D721Med (cell line): ENCODE measurements at regions not wholly inside any gene's neighbourhood (a gene's known extent, or its start where the extent isn't known, plus 50 kb on each side); places are given as distances from the start of the nearest gene placed in this dataset.

ENCODE experiments used
- DNase-seq: peaks from one replicate; pipeline ENCODE4 v3.0.0; 2011; ENCODE audit warnings: low spot score; ENCODE audit not compliant: insufficient read length
- FAIRE-seq: peaks from 2 replicates; lab custom pipeline; 2011; peaks lifted over from hg19 to GRCh38; lab: Jason Lieb, UNC
- TF ChIP-seq, protein P1 (sequence below): IDR thresholded peaks from 2 replicates; pipeline ENCODE4 v1.5.1; 2012; ENCODE audit warnings: mild to moderate bottlenecking, control low read depth; ENCODE audit not compliant: insufficient read depth; ENCODE audit errors: missing control alignments

DNA sequence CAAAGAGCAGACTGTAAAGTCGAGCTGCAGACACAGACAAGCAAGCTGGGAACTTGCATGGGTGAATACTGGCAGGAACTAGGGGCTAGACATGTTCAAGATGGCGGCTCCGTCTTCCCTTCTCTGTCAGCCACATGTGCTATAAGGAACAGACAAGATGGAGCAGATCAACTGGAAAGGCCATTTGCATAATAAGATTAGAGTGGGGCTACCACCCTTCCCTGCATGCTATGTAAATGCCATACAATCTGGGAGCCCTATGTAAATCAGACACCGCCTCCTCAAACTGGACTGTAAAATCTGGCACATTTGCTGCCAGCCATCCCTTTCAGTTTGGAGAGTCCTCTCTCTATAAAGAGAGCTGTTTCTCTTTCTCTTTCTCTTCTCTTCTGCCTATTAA is 640.1 kb upstream of the CDH8 start:
- TF ChIP-seq, protein P1, sequence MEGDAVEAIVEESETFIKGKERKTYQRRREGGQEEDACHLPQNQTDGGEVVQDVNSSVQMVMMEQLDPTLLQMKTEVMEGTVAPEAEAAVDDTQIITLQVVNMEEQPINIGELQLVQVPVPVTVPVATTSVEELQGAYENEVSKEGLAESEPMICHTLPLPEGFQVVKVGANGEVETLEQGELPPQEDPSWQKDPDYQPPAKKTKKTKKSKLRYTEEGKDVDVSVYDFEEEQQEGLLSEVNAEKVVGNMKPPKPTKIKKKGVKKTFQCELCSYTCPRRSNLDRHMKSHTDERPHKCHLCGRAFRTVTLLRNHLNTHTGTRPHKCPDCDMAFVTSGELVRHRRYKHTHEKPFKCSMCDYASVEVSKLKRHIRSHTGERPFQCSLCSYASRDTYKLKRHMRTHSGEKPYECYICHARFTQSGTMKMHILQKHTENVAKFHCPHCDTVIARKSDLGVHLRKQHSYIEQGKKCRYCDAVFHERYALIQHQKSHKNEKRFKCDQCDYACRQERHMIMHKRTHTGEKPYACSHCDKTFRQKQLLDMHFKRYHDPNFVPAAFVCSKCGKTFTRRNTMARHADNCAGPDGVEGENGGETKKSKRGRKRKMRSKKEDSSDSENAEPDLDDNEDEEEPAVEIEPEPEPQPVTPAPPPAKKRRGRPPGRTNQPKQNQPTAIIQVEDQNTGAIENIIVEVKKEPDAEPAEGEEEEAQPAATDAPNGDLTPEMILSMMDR: no peak
- FAIRE-seq (no peak), DNase-seq (no peak)

DNA sequence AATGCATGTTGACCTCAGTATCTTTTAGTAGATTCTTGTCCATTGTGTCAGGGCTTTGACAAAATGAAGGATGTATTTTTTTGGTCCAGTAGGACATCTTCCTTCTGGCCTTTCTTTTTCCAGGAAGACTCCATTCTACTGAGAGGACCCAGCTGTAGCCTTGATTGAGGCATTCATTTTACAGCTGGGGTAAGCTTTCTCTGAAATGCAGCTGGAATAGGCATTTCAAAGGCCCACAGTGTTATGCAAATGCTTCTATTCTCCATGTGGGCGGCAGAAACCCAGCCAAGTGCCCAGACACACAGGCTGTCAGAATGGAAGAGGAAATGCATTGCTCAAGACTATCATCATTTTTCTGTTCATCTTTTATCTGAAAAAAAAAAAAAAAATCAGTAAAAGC is 629.0 kb upstream of the CDH8 start:
- TF ChIP-seq, protein P1: no peak
- DNase-seq (no peak), FAIRE-seq (no peak)

DNA sequence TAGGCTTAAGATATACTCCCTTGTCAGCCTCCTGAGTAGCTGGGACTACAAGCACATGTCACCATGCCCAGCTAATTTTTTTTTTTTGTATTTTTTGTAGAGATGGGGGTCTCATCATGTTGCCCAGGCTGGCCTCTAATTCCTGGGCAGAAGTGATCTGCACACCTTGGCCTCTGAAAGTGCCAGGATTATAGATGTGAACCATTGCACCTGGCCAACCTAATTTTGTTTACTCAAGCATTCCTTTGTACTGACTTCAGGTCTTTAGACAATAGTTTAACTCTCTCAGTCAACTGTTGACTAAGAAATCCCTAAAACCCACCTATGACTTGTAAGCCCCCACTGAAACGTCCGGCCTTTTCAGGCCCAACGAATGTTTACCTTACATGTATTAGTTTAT is 628.3 kb upstream of the CDH8 start:
- TF ChIP-seq, protein P1: no peak
- FAIRE-seq: no peak
- DNase-seq: no peak

DNA sequence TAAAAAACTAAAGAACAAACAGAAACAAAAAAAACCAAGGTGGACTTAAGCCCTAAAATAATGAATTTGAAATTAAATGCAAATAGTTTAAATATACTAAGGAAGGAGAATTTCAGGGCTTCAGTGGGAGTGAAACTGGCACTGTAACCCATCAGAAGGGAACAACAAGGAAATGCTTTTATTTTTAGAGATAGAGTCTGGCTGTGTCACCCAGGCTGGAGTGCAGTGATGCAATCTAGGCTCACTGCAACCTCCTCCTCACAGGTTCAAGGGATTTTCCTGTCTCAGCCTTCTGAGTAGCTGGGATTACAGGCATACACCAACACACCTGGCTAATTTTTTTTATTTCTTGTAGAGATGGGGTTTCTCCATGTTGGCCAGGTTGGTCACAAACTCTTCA is 625.2 kb upstream of the CDH8 start:
- DNase-seq (no peak), FAIRE-seq (no peak)
- TF ChIP-seq, protein P1: no peak

DNA sequence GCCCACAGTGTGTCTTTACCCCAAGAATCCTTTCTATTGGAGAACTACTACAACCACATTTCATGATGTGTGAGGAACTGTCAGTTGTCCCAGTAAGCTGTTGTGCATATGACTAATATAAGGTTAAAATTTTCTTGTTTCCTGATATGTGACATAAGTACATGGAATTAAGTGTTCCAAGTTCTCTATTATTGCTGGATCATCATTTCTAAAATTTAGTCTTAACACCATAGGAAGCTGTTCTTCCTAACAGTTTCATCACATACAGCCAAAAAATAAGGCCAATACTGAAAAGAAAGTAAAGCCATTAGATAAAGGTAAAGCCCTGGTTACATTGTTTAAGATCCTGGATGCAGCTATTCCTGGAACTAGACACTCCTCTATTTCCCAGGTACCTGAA is 620.9 kb upstream of the CDH8 start:
- FAIRE-seq (no peak), DNase-seq (no peak)
- TF ChIP-seq, protein P1: no peak

DNA sequence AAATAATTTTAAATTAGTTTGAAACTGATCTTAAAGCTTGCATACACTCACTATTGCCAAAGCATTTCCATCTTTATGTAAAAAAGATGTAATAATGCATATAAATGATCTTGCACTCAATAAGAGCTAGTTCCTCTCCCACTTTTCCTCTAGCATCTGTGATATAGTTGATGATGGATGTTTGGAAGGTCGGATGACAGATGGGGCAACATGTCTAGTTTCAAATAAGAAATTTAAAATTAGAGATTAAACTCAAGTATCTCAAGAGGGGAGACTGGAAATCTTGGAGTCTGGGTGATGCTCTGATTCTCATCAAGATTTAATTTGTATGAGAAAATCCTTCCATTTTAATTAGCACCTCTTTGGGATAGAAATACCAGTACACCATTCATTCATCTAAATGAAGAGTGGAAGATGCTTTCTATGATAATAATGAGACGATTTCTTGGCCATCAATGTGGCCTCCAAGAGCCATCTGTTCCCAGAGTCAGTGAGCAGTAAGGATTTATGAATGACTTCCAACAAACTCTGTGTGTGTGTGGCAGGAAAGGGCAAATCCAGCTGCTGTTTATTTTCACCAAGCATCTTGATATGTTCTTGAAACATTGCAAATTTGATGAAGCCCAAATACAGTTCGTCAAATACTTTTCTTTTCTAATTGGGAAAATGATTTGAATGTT is 616.3 kb upstream of the CDH8 start:
- DNase-seq: no peak
- TF ChIP-seq, protein P1: no peak

DNA sequence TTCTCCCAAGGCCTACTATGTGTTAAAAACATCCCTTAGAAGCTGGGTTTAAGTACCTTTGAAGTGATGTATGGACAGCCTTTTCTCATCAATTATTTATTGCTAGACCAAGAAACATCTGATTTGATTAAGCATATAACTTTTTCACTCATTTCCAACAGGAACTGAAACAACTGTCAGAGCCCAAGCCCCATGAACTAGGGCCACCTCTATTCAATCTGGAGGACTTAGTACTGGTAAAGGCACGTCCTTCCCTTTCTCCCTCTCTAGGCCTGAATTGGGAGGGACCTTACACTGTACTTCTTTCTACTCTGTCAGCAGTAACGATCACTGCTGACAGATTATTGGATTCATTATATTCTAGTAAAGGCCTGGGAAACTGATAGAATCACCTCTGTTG is 612.0 kb upstream of the CDH8 start:
- FAIRE-seq (no peak), DNase-seq (no peak)
- TF ChIP-seq, protein P1: no peak

More for the DNA sequence above, 616.3 kb upstream of the CDH8 start:
- FAIRE-seq: no peak
